BJ (cell line): ENCODE measurements at regions not wholly inside any gene's neighbourhood (a gene's known extent, or its start where the extent isn't known, plus 50 kb on each side); places are given as distances from the start of the nearest gene placed in this dataset.

Experiments used
- CTCF ChIA-PET: fragments of 350-600 bp; formaldehyde crosslinking; extraction: SDS; loops from one replicate; lab custom pipeline; 2021; ENCODE audit warnings: antibody characterized with exemption, inconsistent platforms; lab: Yijun Ruan, JAX
- POLR2A ChIA-PET: fragments of 300-600 bp; sonication (Branson Sonifier 250); formaldehyde crosslinking; extraction: SDS; loops from one replicate; lab custom pipeline; 2021; ENCODE audit warnings: antibody characterized with exemption; lab: Charles Lee
- DNase-seq: peaks from one replicate; pipeline ENCODE4 v3.0.0-alpha.2; 2011; ENCODE audit warnings: low read depth
- H3K27me3 ChIP-seq: 2 replicates; pipeline ENCODE4 v1.6.0; 2011; ENCODE audit warnings: low read length; ENCODE audit not compliant: control insufficient read depth, insufficient read depth
- H3K36me3 ChIP-seq: 2 replicates; pipeline ENCODE4 v1.5.1; 2011; ENCODE audit warnings: low read length; ENCODE audit not compliant: control insufficient read depth, insufficient read depth
- H3K4me3 ChIP-seq: 2 replicates; pipeline ENCODE4 v1.5.1; 2011; ENCODE audit warnings: low read depth, mild to moderate bottlenecking, control low read depth, low read length
- CTCF ChIP-seq: IDR thresholded peaks from 2 replicates; pipeline ENCODE4 v1.5.1; 2011; ENCODE audit warnings: low read depth, mild to moderate bottlenecking, control low read depth, inconsistent platforms, low read length, moderate library complexity; ENCODE audit not compliant: insufficient read depth

- no peaks in the 10 kb centered on the region for H3K36me3 ChIP-seq
- no peak overlapping the region for H3K4me3 ChIP-seq
- DNase-seq: no peak
- ChIA-PET CTCF (interaction anchor here (0.7 to 2.8 kb wide), 15 partner anchors 9 to 534 kb away, joined by 3 to 13 read pairs (median 4); no protein-coding TSS in a partner anchor), POLR2A (no interaction called here)
- TF ChIP-seq CTCF: peak; percentile 57
- no peaks in the 10 kb centered on the region for H3K27me3 ChIP-seq
Observed at GRCh38 chr3:152574461-152575079, 260.4 kb upstream of the P2RY1 start.

GRCh38 chr3:152578769-152579168 lies 256.2 kb upstream of the P2RY1 start:
- CTCF ChIA-PET: no interaction called here
- no peak overlapping the region for H3K4me3 ChIP-seq

GRCh38 chr3:152581951-152582350 lies 253.0 kb upstream of the P2RY1 start:
- ChIA-PET POLR2A (no interaction called here), CTCF (no interaction called here)
- H3K27me3 ChIP-seq: no peaks in the 10 kb centered on the region
- TF ChIP-seq CTCF: no peak
- no peaks in the 10 kb centered on the region for H3K36me3 ChIP-seq
- no peak overlapping the region for H3K4me3 ChIP-seq
- DNase-seq: no peak

More at GRCh38 chr3:152578769-152579168, 256.2 kb upstream of the P2RY1 start:
- Histone ChIP-seq H3K27me3 (no peaks in the 10 kb centered on the region), H3K36me3 (no peaks in the 10 kb centered on the region)
- TF ChIP-seq CTCF: no peak
- no peak for DNase-seq
- POLR2A ChIA-PET: no interaction called here

- no peak overlapping the region for H3K4me3 ChIP-seq
- CTCF ChIA-PET: interaction anchor here (1.4 kb wide), 1 partner anchor 10 kb away, joined by 7 read pairs; no protein-coding TSS in a partner anchor
- no peak for DNase-seq
Observed at GRCh38 chr3:152583963-152584362, 251.0 kb upstream of the P2RY1 start.

GRCh38 chr3:152586974-152587373 lies 248.0 kb upstream of the P2RY1 start:
- H3K4me3 ChIP-seq: no peak overlapping the region
- ChIA-PET CTCF (no interaction called here), POLR2A (no interaction called here)
- no peaks in the 10 kb centered on the region for H3K36me3 ChIP-seq
- no peak for TF ChIP-seq CTCF
- DNase-seq: no peak
- no peaks in the 10 kb centered on the region for H3K27me3 ChIP-seq

More at GRCh38 chr3:152583963-152584362, 251.0 kb upstream of the P2RY1 start:
- Histone ChIP-seq H3K36me3 (no peaks in the 10 kb centered on the region), H3K27me3 (no peaks in the 10 kb centered on the region)
- POLR2A ChIA-PET: no interaction called here
- no peak for TF ChIP-seq CTCF
